ENCODE measurements at regions not wholly inside any gene's neighbourhood (a gene's known extent, or its start where the extent isn't known, plus 50 kb on each side); places are given as distances from the start of the nearest gene placed in this dataset.
"Not testable (repeated sequence)": the region's sequence is repeated elsewhere in the genome, so short reads cannot be mapped to it uniquely, and the experiment has no call there.

DNA sequence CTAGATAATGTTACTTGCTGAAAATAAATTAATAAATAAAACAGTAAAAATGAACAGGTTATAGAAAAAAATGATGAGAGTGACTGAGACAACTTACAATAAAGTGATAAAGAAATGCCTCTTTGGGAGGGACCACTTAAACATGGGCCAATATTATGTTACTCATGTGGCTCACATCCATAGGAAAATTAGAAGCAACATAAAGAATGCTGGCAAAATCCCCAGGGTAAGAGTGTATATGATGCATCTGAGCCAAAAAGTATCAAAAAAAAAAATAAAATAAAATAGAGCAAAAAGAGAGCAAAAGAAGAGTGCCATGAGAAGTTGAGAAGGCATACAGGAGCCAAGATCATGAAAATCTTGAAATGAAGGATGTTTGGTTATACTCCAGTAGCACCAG, 818.0 kb downstream of the LTN1 start:
- no peak for DNase-seq (ENCODE audit: low spot score)

DNA sequence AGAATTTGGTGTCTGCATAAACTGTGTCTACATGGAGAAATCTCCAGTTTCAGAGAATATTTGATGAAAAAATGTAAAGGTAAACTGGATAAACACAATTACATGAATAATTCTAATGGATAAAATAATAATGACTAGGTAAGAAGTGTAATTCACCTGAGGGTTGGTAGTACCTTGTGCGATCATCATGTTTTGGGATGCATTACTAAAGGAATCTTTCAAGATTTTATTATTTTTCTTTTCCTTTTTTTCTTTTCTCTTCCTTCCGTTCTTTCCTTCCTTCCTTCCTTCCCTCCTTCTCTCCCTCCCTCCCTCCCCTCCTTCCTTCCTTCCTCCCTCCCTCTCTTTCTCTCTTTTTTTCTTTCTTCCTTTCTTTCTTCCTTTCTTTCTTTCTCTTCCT, 818.7 kb downstream of the LTN1 start:
- DNase-seq (ENCODE audit: low spot score) = no peak

DNA sequence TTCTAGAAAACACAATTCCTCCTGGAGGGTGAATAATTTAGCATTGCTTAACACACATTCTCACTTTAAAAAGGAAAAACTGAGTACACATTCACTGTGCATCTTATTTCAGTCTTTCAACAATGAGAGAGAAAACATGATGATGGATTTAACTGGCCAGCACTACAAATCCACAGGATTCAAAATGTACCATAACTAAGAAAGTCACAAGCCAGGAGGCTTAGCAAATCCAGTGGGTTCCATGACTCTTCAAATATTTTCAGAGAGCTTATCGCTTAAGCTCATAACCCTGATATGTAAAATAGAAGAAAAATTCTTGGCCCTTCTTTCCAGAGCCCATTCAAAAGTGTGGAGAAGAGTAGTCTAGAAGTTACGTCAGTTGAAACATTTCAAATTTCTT, 820.3 kb downstream of the LTN1 start:
- DNase-seq (ENCODE audit: low spot score) = no peak

DNA sequence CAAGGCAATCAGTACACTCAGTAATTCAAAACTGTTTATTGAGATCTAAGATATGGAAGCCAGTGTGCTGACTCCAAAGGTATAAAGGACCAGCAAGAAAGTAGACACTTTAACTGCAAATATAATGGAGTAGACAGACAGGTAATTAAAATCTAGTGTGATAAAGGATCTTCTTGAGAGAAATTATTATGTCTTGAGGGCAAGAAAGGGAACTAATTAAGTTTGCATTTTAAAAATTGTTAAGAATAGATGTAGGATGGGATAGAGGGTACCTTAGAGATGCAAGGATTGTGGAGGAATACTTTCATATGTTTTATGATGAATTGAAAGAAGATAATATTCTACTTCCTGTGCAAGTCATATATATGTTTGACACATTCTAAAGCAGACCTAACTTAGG, 825.3 kb downstream of the LTN1 start:
- no peak for DNase-seq (ENCODE audit: low spot score)

DNA sequence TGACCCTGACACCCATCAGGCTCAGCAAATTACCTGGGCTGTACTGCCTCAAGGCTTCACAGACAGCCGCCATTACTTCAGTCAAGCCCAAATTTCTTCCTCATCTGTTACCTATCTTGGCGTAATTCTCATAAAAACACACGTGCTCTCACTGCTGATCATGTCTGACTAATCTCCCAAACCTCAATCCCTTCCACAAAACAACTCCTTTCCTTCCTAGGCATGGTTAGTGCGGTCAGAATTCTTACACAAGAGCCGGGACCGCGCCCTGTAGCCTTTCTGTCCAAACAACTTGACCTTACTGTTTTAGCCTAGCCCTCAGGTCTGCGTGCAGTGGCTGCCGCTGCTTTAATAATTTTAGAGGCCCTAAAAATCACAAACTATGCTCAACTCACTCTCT, 828.2 kb downstream of the LTN1 start:
- not testable (repeated sequence) for DNase-seq (ENCODE audit: low spot score)

DNA sequence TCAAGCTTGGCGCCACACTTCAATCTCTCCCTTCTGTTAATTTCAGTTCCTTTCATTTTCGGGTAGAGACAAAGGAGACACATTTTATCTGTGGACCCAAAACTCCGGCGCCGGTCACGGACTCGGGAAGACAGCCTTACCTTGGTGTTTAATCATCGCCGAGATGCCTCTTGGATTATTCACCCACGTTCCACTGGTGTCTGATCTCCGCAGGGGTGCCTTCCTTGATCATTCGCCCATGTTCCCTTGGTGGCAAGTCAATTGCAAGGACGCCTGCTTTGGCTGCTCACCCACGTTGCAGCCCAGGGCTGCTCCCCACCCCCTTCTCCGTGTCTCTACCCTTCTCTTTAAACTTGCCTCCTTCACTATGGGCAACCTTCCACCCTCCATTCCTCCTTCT, 830.6 kb downstream of the LTN1 start:
- DNase-seq (ENCODE audit: low spot score) = not testable (repeated sequence)

DNA sequence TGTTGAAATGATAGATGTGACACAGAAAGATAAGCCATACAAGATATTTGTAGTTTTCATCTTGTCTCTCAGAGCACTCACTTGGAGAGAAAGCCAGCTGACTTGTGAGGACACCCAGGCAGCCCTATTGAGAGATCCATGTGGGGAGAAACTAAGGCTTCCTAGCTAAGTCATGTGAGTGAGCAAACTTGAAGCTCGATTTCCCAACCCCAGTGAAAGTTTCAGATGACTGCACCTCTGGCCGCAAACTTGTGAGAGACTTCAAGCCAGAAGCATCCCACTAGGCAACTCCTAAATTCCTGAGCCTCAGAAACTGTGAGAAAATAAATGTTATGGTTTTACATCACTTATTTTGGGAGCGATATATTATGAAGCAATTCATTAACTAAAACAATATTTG, 832.3 kb downstream of the LTN1 start:
- DNase-seq (ENCODE audit: low spot score) = no peak

DNA sequence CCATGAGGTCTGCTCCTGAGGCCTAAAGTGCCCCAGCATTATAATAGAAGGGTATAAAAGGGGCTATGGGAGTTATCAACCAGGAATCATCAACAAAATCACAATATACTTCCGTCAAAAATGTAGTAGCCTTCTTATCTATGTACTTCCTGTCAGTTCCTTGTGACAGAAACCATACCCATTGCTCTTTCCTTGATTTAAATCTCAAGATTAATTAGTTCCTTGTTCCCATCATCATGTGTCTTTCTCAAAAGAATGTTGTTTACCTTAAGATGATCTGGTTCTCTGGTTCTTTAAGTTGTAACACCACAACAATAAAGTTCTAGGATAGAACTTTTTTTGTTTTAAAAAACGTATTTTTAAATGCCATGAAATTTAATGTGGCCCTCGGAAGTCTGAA, 833.3 kb downstream of the LTN1 start:
- DNase-seq (ENCODE audit: low spot score) = no peak

DNA sequence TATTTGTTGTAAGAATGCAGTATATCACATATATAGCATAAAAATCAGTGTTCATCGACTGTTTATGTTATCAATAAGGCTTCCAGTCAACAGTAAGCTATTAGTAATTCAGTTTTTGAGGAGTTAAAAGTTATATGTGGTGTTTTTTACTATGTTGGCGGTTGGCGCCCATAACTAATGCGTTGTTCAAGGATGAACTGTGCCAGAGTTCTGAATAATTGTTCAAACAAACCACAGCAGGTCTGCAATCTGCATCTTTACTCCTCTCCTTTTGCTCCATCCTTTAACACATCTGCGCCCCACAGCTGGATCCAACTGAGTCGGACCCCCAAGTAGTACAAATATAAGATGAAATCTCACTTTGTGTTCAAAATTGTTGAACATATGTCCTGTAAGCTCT, 836.1 kb downstream of the LTN1 start:
- no peak for DNase-seq (ENCODE audit: low spot score)

DNA sequence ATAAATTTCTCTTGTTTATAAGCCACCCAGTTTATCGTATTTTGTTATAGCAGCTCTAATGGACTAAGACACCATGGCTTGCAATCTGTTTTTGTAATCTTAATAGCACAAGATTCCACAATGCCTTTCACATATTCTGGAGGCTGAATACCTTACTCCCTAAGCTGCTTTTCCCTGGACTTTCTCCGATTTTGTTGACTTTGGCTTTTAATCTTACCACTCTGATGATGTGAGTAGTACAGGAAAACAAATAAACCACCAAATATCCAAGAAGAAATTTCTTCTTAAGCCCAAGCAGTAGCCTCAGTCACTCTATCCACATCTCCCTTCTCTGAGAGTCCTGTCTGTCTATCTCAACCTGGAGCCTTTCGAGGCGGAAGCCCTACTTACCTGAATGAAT, 838.6 kb downstream of the LTN1 start:
- no peak for DNase-seq (ENCODE audit: low spot score)

DNA sequence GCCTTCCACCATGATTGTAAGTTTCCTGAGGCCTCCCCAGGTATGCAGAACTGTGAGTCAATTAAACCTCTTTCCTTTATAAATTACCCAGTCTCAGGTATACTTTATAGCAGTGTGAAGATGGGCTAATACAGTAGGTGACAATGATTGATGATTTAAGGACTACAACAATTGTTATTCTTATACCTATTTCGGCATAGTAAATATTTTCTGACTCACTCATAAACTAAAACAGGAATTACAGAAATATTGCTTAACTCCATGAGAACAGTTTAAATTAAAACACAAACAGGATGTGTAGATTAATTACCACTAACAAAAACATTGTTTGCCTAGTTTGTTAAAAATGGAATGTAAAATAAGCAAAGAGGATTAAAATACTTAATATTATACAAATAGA, 839.9 kb downstream of the LTN1 start:
- no peak for DNase-seq (ENCODE audit: low spot score)

DNA sequence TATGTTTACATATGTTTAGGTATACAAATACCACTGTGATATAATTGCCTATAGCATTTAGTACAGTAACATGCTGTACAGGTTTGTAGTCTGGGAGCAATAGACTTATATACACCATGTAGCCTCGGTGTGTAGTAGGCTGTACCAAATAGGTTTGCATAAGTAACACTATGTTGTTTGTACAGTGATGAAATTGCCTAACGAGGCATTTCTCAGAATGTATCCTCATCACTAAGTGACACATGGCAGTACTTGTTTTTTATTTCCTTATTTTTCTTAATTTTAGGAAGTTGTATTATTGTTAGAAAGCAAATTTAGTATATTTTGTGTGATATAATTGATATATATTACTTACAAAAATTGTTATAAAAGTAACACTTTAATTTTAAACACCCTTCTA, 840.9 kb downstream of the LTN1 start:
- no peak for DNase-seq (ENCODE audit: low spot score)

DNA sequence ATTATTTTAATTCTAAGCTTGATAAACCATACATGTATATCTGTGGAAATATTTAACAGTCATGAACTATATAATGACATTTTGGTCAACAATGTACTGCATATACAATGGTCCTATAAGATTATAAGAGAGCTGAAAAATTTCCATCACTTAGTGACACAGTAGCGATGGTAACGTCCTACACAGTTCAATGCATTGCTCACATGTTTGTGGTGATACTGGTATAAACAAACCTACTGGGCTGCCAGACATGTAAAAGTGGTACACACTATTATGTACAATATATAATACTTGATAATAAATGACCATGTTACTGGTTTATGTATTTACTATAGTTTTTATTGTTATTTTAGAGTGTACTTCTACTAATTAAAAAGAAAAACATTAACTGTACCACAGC, 841.9 kb downstream of the LTN1 start:
- DNase-seq (ENCODE audit: low spot score) = no peak

DNA sequence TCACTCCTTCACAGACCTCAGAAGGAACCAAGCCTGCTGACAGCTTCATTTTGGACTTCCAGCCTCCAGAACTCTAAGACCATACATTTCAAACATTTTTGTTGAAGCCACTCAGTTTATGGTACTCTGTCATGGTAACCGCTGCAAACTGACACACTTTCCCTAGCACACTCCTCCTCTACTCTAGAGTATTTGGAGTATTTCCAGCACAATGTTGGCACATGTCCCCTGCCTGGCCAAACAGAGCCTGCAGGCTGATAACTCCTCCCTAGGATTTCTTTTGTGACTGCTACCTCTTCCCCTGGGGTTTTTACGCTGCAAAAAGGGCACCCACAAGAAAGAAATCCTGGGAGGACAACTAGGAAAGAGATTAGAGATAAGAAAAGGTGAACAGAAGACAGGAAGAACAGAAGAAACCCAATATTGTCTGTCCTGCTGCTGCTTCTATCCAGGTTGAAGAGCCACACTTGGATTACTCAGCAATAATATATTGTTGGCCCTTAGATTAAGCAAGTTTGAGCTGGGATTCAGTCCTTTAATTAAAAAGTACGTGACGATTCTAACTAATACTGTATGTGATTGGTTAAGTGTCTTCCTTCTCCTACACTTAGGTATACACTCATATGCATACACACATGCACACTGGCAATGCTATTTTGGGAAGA, 844.1 kb downstream of the LTN1 start:
- DNase-seq (ENCODE audit: low spot score) = no peak

DNA sequence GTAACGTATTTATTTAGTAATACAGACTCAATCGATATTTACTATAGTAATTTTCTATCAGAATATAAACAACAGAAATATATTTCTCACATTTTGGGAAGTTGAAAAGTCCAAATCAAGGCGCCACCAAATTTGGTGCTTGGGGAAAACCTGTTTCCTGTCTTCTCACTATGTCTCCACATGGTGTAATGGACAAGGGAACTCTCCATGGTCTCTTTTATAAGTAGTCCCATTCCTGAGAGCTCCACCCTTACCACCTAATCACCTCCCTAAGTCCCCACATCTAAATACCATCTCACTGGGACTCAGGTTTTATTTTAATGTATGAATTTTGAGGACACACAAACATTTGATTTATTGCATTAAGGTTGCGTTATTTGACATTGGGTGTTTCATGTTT, 848.0 kb downstream of the LTN1 start:
- no peak for DNase-seq (ENCODE audit: low spot score)

DNA sequence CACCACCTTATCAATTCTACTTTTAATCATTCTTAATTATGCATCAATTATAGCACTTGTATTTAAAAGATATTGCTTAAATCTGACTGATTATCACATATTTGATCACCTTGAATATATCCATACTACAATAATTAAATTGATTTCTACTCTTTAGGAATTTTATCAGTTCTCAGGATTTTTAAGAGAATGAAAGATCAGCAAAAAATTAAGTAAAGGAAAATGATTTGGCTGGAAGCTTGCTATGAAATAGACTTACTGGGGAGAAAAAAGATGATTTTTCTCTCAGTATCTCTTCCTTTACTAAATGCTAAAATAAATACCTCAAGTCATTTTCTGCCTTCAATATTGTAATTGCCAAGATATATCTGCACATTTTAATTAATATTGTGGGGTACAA, 848.6 kb downstream of the LTN1 start:
- no peak for DNase-seq (ENCODE audit: low spot score)

DNA sequence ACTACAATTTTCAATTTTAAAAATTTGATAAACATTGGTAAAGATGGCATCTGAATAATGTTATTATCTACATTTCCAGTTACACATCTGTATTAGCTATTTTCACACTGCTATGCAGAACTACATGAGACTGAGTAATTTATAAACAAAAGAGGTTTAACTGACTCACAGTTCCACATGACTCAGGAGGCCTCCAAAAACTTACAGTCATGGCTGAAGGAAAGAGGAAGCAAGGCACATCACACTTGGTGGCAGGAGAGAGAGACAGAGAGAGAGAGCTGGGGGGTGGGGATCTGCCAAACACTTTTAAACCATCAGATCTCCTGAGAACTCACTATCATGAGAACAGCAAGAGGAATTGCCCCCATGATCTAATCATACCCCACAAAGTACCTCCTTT, 850.0 kb downstream of the LTN1 start:
- DNase-seq (ENCODE audit: low spot score) = no peak

DNA sequence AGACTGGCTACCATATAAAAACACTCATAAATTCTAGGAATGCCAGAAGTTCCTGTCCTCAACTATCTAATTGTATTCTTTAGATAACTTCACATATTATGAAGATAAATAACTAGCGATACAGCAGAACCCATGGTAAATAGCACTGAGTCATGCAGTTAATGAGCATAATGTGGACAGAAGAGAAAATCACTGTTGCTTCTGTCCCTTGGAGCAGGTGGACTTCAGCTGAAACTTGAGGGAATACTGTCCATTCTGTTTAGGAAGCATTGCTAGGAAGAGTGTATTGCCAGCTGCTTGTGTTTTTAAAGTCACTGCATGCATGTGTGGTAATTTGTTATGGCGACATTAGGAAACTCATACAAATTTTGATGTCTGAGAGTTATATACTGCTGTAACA, 854.4 kb downstream of the LTN1 start:
- no peak for DNase-seq (ENCODE audit: low spot score)

DNA sequence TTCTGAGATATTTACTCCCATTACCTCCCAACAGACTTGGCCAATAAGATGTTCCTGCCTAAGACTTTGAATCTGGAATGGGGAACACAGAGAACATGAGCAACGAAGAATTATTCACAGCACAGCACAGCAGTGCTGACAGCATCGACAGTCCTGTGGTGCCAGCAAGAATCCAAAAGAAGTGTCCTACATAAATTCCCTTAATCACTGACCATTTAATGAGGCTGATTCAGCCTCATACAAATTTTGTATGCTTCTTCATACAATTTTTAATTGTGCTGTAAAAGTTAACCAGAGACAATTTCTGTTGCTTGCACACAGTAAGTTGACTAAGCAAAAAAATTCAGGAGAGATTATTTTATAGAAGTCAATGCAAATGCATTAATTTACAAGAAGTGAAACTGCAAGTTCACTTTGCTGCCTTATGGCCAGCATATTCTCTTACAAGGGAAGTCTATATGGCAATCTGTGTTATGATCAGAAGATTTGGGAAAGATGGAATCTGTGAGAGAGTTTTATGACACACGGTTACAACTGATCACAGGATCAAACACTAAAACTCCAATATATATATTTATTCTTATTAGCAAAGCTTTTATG, 855.9 kb downstream of the LTN1 start:
- DNase-seq (ENCODE audit: low spot score) = no peak

DNA sequence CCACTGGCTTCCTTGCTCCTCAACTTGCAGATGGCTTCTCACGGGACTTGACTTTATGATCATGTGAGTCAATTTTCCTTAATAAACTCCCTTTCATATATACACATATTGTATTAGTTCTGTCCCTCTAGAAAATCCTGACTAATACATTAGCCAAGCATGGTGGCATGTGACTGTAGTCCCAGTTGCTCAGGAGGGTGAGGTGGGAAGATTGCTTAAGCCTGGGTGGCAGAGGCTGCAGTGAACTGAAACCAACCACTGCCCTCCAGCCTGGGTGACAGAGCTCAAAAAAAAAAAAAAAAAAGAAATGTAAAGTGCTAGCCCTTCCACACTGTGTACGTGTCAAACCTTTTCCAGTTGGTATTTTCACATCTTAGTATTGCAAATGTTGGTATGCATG, 857.0 kb downstream of the LTN1 start:
- DNase-seq (ENCODE audit: low spot score) = no peak

DNA sequence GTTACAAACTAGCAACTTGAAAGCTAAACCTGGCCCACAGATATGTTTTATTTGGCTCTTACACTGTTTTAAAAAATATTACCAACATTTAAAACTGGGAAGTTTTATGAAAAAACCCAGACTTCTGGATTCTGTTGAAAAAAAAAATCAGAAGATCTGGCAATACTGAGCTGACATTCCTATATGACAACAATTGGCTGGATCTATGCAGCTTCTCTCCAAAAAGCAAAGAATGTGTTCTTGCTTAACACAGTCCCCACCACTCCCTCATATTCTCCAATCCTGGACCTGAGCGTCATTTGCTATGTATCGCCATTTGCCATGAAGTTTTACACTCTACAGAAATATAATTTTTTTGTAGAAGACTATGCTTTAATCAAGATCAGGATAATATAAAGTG, 859.6 kb downstream of the LTN1 start:
- DNase-seq (ENCODE audit: low spot score) = no peak

DNA sequence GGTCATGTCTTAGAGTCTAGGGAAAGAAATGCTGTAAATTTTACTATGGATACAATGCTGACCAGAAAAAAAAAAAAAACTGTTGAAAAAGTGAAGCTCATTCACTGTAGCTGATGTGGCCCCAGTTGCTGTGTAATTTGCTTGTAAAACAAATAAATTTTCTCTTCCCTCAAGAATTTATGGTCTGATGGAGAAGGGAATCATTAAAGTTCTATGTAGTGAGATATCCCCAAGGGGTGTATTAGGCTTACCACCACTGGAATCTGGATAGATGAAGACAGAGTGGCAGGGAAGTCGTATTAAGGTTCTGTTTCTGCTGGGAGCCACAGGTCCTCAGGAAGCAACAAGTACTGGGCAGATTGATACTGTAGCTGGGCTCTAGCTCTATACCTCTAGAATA, 860.0 kb downstream of the LTN1 start:
- DNase-seq (ENCODE audit: low spot score) = no peak

DNA sequence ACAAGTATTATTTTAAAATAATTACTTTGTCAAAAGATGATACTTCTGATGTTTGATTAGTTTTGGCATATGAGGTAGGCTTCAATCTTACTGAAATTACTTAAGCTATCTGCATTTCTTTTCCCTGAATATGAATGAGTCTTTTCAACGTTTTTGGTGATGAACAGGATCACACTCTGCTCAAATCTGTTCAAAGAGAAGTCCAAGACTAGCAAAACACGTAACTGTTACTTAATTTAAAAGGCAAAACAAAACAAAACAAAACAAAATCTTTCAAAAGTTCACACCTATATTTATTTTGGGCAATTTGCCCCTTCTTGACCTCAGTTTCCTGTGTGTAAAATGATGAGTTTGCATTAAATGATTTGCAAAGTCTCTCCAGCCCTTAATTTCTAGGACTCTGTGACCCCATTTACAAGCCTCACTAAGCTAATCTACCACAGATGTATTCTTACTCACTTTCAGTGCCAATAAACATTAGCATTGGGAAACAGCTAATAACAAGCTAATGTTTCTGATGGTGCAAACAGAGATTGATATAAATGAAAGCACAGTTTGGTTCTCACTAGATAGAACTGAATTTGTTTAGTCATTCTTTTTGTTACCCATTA, 865.4 kb downstream of the LTN1 start:
- DNase-seq (ENCODE audit: low spot score) = no peak
